ENCODE measurements at regions not wholly inside any gene's neighbourhood (a gene's known extent, or its start where the extent isn't known, plus 50 kb on each side); places are given as distances from the start of the nearest gene placed in this dataset.

DNA sequence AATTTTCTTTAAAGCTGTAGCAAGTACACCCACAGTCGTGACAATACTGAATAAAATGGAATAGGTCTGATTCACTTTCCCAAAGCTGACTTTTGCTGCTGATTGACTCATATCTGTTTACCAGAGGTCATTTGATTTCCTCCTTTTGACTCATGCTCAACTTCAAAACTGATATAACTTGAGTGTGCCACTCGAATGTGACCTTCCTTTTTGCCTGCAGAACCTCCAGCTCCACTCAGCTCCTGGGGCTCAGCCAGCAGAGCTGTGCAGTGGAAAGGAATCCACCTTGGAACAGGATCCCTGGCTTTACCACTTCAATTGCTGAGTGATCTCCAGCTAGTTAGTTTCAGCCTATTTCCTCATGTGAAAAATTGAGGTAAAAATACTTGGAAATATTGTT is 84.1 kb downstream of the FEM1C start:
- H2BK15ac ChIP-seq (ENCODE audit: low read depth, low read length), result no peak overlapping the region
- Mint-ChIP-seq H3K4me3 (no peak overlapping the region), H3K9me3 (no peaks in the 10 kb centered on the region; a peak in 1 of 5 replicates), H3K4me1 (peaks cover 4 to 10% of the 10 kb centered on the region in 2 experiments; a peak in 3 of 4 replicates), H3K27me3 (ENCODE audit: low read depth) (no peaks in the 10 kb centered on the region), H3K27ac (no peak overlapping the region), H3K36me3 (ENCODE audit: insufficient read depth in 1 of 3, low read depth in 3 of 3) (no peaks in the 10 kb centered on the region)
- no peak overlapping the region for H2AFZ ChIP-seq (ENCODE audit: low read length)
- H3K56ac ChIP-seq (ENCODE audit: insufficient read length, low read depth, low read length), result no peak overlapping the region
- peaks cover 5% of the 10 kb centered on the region; the same call in 1 of the 2 replicates for H3K4me1 ChIP-seq (ENCODE audit: insufficient read depth, low read length)
- no peak overlapping the region for H3K27ac ChIP-seq (ENCODE audit: insufficient read length, low read depth, low read length)
- H2BK20ac ChIP-seq (ENCODE audit: low read depth, low read length, poor library complexity, severe bottlenecking), result no peak overlapping the region
- H2BK5ac ChIP-seq (ENCODE audit: insufficient read length, low read length), result no peak overlapping the region
- no peak overlapping the region for H3K4ac ChIP-seq (ENCODE audit: low read depth, low read length)
- no peak overlapping the region for H4K5ac ChIP-seq (ENCODE audit: insufficient read length, low read depth, low read length)
- no peaks in the 10 kb centered on the region for H3K27me3 ChIP-seq (ENCODE audit: insufficient read depth, low read length)
- DNase-seq, result no peak
- H3K79me2 ChIP-seq (ENCODE audit: insufficient read depth, low read length), result no peaks in the 10 kb centered on the region
- WGBS (ENCODE audit: extremely low coverage, insufficient read length, low lambda C conversion rate), result no CpG with 5 or more reads among the region's 2 CpGs
- no peak overlapping the region for H2BK12ac ChIP-seq (ENCODE audit: insufficient read length, low read depth, low read length)
- H3K18ac ChIP-seq (ENCODE audit: insufficient read length, low read depth, low read length), result no peak overlapping the region
- no peaks in the 10 kb centered on the region for H3K79me1 ChIP-seq (ENCODE audit: insufficient read depth, low read depth, low read length, poor library complexity, severe bottlenecking)
- TF ChIP-seq, protein P1, sequence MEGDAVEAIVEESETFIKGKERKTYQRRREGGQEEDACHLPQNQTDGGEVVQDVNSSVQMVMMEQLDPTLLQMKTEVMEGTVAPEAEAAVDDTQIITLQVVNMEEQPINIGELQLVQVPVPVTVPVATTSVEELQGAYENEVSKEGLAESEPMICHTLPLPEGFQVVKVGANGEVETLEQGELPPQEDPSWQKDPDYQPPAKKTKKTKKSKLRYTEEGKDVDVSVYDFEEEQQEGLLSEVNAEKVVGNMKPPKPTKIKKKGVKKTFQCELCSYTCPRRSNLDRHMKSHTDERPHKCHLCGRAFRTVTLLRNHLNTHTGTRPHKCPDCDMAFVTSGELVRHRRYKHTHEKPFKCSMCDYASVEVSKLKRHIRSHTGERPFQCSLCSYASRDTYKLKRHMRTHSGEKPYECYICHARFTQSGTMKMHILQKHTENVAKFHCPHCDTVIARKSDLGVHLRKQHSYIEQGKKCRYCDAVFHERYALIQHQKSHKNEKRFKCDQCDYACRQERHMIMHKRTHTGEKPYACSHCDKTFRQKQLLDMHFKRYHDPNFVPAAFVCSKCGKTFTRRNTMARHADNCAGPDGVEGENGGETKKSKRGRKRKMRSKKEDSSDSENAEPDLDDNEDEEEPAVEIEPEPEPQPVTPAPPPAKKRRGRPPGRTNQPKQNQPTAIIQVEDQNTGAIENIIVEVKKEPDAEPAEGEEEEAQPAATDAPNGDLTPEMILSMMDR (conservative IDR thresholded peaks at IDR 0.05), result no peak
- no peak overlapping the region for H3K9ac ChIP-seq (ENCODE audit: extremely low read depth, insufficient read length, low read length)
- no peaks in the 10 kb centered on the region for H4K20me1 ChIP-seq (ENCODE audit: control insufficient read depth, insufficient read depth, insufficient read length)
- H4K8ac ChIP-seq (replicated peaks; ENCODE audit: insufficient read length, low read depth, low read length), result no peak overlapping the region
- H3K23ac ChIP-seq (ENCODE audit: insufficient read length, low read depth, low read length), result no peak overlapping the region
- H3K23me2 ChIP-seq (ENCODE audit: insufficient read length, low read depth, low read length, poor library complexity, severe bottlenecking), result no peaks in the 10 kb centered on the region
- no peak overlapping the region for H2AK5ac ChIP-seq (ENCODE audit: insufficient read length, low read length)
- H3K14ac ChIP-seq (ENCODE audit: insufficient read depth, low read length), result no peak overlapping the region
- H2BK120ac ChIP-seq (ENCODE audit: low read depth, low read length, poor library complexity, severe bottlenecking), result no peak overlapping the region
- H3K9me3 ChIP-seq (ENCODE audit: control insufficient read depth, low read depth, low read length), result no peaks in the 10 kb centered on the region
- H3K4me2 ChIP-seq (ENCODE audit: insufficient read depth, insufficient read length, low read length), result no peak overlapping the region
- H3T11ph ChIP-seq (ENCODE audit: low read length), result no peak overlapping the region
- H4K91ac ChIP-seq (ENCODE audit: insufficient read length, low read depth, low read length), result no peak overlapping the region
